GM12892 (cell line): ENCODE measurements at regions not wholly inside any gene's neighbourhood (a gene's known extent, or its start where the extent isn't known, plus 50 kb on each side); places are given as distances from the start of the nearest gene placed in this dataset.

Experiments
- POLR2A ChIP-seq: IDR thresholded peaks from 2 replicates; pipeline ENCODE4 v1.6.1; 2011; ENCODE audit warnings: low read depth, low read length, control low read depth
- TAF1 ChIP-seq: IDR thresholded peaks from 2 replicates; pipeline ENCODE4 v1.6.1; 2011; ENCODE audit warnings: low read depth, mild to moderate bottlenecking, control low read depth, low read length, borderline replicate concordance

GRCh38 chr20:10909803-10910202, 236.0 kb upstream of the JAG1 start:
- TF ChIP-seq POLR2A (no peak), TAF1 (no peak)
